GM12878 (cell line): ENCODE measurements at regions not wholly inside any gene's neighbourhood (a gene's known extent, or its start where the extent isn't known, plus 50 kb on each side); places are given as distances from the start of the nearest gene placed in this dataset.

Source experiments
- ATAC-seq: fragments of 200-7000 bp; cut with Tn5 transposase; 3 replicates; pipeline ENCODE4 v1.9.1; 2020; ENCODE audit warnings: mild to moderate bottlenecking, moderate library complexity
- BruUV-seq: library from RNA; stranded (reverse); fragments of 400-500 nt; replicated peaks from 2 replicates; lab custom pipeline; 2021; lab: Mats Ljungman, UMichigan
- CTCF ChIA-PET: fragments of 300-600 bp; sonication (Branson Sonifier 250); formaldehyde crosslinking; extraction: SDS; loops from one replicate; lab custom pipeline; 2021; ENCODE audit warnings: inconsistent platforms; lab: Yijun Ruan, JAX
- POLR2A ChIA-PET: fragments of 350-600 bp; formaldehyde crosslinking; extraction: SDS; loops from one replicate; lab custom pipeline; 2021; ENCODE audit warnings: inconsistent platforms; lab: Charles Lee
- RAD21 ChIA-PET: fragments of 300-600 bp; sonication (Branson Sonifier 250); formaldehyde crosslinking; loops from one replicate; lab custom pipeline; 2023; ENCODE audit warnings: antibody characterized with exemption; ENCODE audit not compliant: unreplicated experiment; lab: Charles Lee
- SMC1A ChIA-PET: fragments of 300-600 bp; sonication (Branson Sonifier 250); formaldehyde crosslinking; loops from one replicate; lab custom pipeline; 2023; ENCODE audit not compliant: unreplicated experiment, uncharacterized antibody; lab: Charles Lee
- DNase-seq: peaks from one replicate; pipeline ENCODE4 v3.0.0-alpha.2; 2011; ENCODE audit warnings: low read depth, low spot score
- FAIRE-seq: peaks from 3 replicates; lab custom pipeline; 2011; peaks lifted over from hg19 to GRCh38; lab: Jason Lieb, UNC
- H2AFZ ChIP-seq: 2 replicates; pipeline ENCODE4 v1.6.0; 2011; ENCODE audit warnings: low read depth, low read length, control low read depth; ENCODE audit not compliant: control insufficient read depth
- H3K27ac ChIP-seq: 2 replicates; pipeline ENCODE4 v1.5.1; 2011; ENCODE audit warnings: control low read depth; ENCODE audit not compliant: control insufficient read depth, insufficient read depth
- H3K27me3 ChIP-seq, 2 experiments: replicated peaks in 1 of 2; 2 replicates each; pipeline versions ENCODE4 v1.6.0 to v1.6.1; 2011; ENCODE audit warnings: low read length in 1 of 2; ENCODE audit not compliant: control insufficient read depth in 2 of 2, insufficient read depth in 2 of 2
- H3K36me3 ChIP-seq, 2 experiments: 2 replicates each; pipeline ENCODE4 v1.5.1; 2011; ENCODE audit warnings: low read length in 1 of 2; ENCODE audit not compliant: control insufficient read depth in 2 of 2, insufficient read depth in 2 of 2
- H3K4me1 ChIP-seq: 2 replicates; pipeline ENCODE4 v1.6.1; 2011; ENCODE audit warnings: mild to moderate bottlenecking, low read length, moderate library complexity, mixed read lengths; ENCODE audit not compliant: control insufficient read depth, insufficient read depth
- H3K4me2 ChIP-seq: 2 replicates; pipeline ENCODE4 v1.6.0; 2011; ENCODE audit warnings: control low read depth; ENCODE audit not compliant: control insufficient read depth, insufficient read depth
- H3K4me3 ChIP-seq: fragments of 200-600 bp; sonication (generic); 2 replicates; pipeline ENCODE4 v1.5.1; 2016
- H3K79me2 ChIP-seq: 2 replicates; pipeline ENCODE4 v1.6.0; 2011; ENCODE audit warnings: low read length; ENCODE audit not compliant: control insufficient read depth, insufficient read depth
- H3K9ac ChIP-seq: 2 replicates; pipeline ENCODE4 v1.8.0; 2011; ENCODE audit warnings: low read length, control low read depth, mixed read lengths; ENCODE audit not compliant: control insufficient read depth, insufficient read depth
- H3K9me3 ChIP-seq: replicated peaks from 3 replicates; pipeline ENCODE4 v1.5.1; 2011; ENCODE audit warnings: mild to moderate bottlenecking, low read length; ENCODE audit not compliant: control insufficient read depth, insufficient read depth
- H4K20me1 ChIP-seq: 2 replicates; pipeline ENCODE4 v1.6.0; 2011; ENCODE audit not compliant: control insufficient read depth, insufficient read depth
- CHD1 ChIP-seq: IDR thresholded peaks from 2 replicates; pipeline ENCODE4 v1.6.1; 2012; ENCODE audit warnings: low read depth, low read length, improper control_type of control experiment
- CREB1 ChIP-seq: IDR thresholded peaks from 2 replicates; pipeline ENCODE4 v1.6.1; 2012; ENCODE audit warnings: low read depth, mild to moderate bottlenecking, inconsistent platforms
- EGR1 ChIP-seq, 2 experiments: IDR thresholded peaks; 1 replicate in 1 of 2; 2 replicates in 1 of 2; pipeline ENCODE4 v1.6.1; 2011 to 2012; ENCODE audit warnings: low read depth in 2 of 2, low read length in 2 of 2, borderline replicate concordance in 1 of 2, mild to moderate bottlenecking in 1 of 2, moderate library complexity in 1 of 2
- ESRRA ChIP-seq: IDR thresholded peaks from 2 replicates; pipeline ENCODE4 v1.6.1; 2012; ENCODE audit warnings: mild to moderate bottlenecking, low read length, improper control_type of control experiment
- FOXM1 ChIP-seq: IDR thresholded peaks from 2 replicates; pipeline ENCODE4 v1.6.1; 2012; ENCODE audit warnings: low read depth, mild to moderate bottlenecking, inconsistent platforms, low read length, moderate library complexity
- IRF5 ChIP-seq: fragments of 450-650 bp; IDR thresholded peaks from 2 replicates; pipeline ENCODE4 v1.6.1; 2017; ENCODE audit warnings: borderline replicate concordance
- MTA2 ChIP-seq: fragments of 450-650 bp; IDR thresholded peaks from 2 replicates; pipeline ENCODE4 v1.6.1; 2016; ENCODE audit warnings: low read depth, mild to moderate bottlenecking, moderate library complexity
- MXI1 ChIP-seq: fragments of 150-350 bp; IDR thresholded peaks from 2 replicates; pipeline ENCODE4 v1.6.1; 2011; ENCODE audit warnings: low read depth, mild to moderate bottlenecking, inconsistent platforms, low read length, improper control_type of control experiment
- NFYA ChIP-seq: IDR thresholded peaks from 2 replicates; pipeline ENCODE4 v1.6.1; 2011; ENCODE audit warnings: low read depth, mild to moderate bottlenecking, low read length, improper control_type of control experiment, borderline replicate concordance
- NR2F1 ChIP-seq: fragments of 450-650 bp; conservative IDR thresholded peaks from 2 replicates; pipeline ENCODE4 v1.6.1; 2017; ENCODE audit warnings: mild to moderate bottlenecking
- RUNX3 ChIP-seq: IDR thresholded peaks from 2 replicates; pipeline ENCODE4 v1.6.1; 2012; ENCODE audit warnings: low read length, inconsistent platforms
- SMAD1 ChIP-seq: fragments of 450-650 bp; IDR thresholded peaks from 2 replicates; pipeline ENCODE4 v1.6.1; 2018; ENCODE audit warnings: mild to moderate bottlenecking, low read depth; ENCODE audit not compliant: partially characterized antibody
- SP1 ChIP-seq: IDR thresholded peaks from one replicate; pipeline ENCODE4 v1.6.1; 2011; ENCODE audit warnings: low read depth, low read length
- SREBF2 ChIP-seq: IDR thresholded peaks from 2 replicates; pipeline ENCODE4 v1.6.1; 2012; ENCODE audit warnings: mild to moderate bottlenecking, low read length
- WGBS: methylation state at CpG from one replicate; pipeline ENCODE4 v1.1.6; 2016; ENCODE audit warnings: low lambda C conversion rate; ENCODE audit not compliant: insufficient replicate concordance, insufficient coverage; ENCODE audit errors: missing lambda C conversion rate; 5-methylcytosine and 5-hydroxymethylcytosine counted together
- in situ Hi-C: fragments of 300-500 bp; cut with MboI; formaldehyde crosslinking; loops from 9 replicates; pipeline ENCODE4 v1.14.3; 2018; ENCODE audit warnings: mixed read lengths
- intact Hi-C: fragments of 100-400 bp; cut with micrococcal nuclease; formaldehyde crosslinking; loops from one replicate; pipeline ENCODE4 v1.14.2; 2022; ENCODE audit not compliant: unreplicated experiment
- TF ChIP-seq, protein P1 (sequence below): IDR thresholded peaks from 2 replicates; pipeline ENCODE4 v1.6.1; 2012; ENCODE audit warnings: low read length, inconsistent platforms
- TF ChIP-seq, protein P2 (sequence below): fragments of 450-650 bp; IDR thresholded peaks from 2 replicates; pipeline ENCODE4 v1.6.1; 2017; ENCODE audit warnings: mild to moderate bottlenecking

GRCh38 chr2:108165729-108166128 is 74.0 kb upstream of the SULT1C3 start:
- H2AFZ ChIP-seq: no peak overlapping the region
- ChIA-PET SMC1A (no interaction called here), RAD21 (no interaction called here), POLR2A (no interaction called here), CTCF (no interaction called here)
- in situ Hi-C loops: no loop called here
- no peak for ATAC-seq
- DNase-seq: no peak
- TF ChIP-seq ESRRA (no peak), RUNX3 (no peak), SP1 (no peak)
- H3K4me1 ChIP-seq: no peaks in the 10 kb centered on the region
- WGBS: 2% methylated on average over 4 of the region's 4 CpGs
- no peak for FAIRE-seq
- no peaks in the 10 kb centered on the region for H3K79me2 ChIP-seq
- no peak overlapping the region for H3K9ac ChIP-seq
- no peak overlapping the region for H3K4me2 ChIP-seq
- intact Hi-C loops: no loop called here
- H3K9me3 ChIP-seq: no peaks in the 10 kb centered on the region
- no peak overlapping the region for H3K27ac ChIP-seq
- H4K20me1 ChIP-seq: no peaks in the 10 kb centered on the region
- H3K27me3 ChIP-seq: no peaks in the 10 kb centered on the region; a peak in 1 of 4 replicates
- H3K4me3 ChIP-seq: no peak overlapping the region
- no peaks in the 10 kb centered on the region for H3K36me3 ChIP-seq
- no TSS peak for BruUV-seq

DNA sequence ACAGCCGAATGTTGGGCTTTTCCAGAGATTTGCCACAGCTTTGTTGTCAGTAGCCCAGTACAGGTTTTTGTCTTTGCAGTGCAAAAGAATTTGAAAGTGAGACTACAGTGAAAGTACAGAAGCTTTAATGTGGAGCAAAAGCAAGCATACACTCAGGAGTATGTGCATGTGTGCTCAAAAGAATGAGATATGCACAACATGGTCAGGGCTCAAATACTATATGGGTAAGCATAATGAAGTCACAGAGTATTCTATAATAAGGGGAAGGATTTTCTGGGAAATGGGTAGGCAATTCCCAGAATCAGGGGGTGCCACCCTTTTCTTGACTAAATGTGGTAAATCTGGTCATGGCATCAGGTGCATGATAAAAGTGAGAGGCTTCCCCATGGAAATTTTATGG is 72.1 kb upstream of the SULT1C3 start:
- in situ Hi-C loops: no loop called here
- H3K4me1 ChIP-seq: no peaks in the 10 kb centered on the region
- H3K4me2 ChIP-seq: no peak overlapping the region
- H3K79me2 ChIP-seq: no peaks in the 10 kb centered on the region
- FAIRE-seq (no peak), ATAC-seq (no peak), DNase-seq (no peak)
- SMC1A ChIA-PET: no interaction called here
- no TSS peak for BruUV-seq
- POLR2A ChIA-PET: interaction anchor here (0.5 kb wide), 1 partner anchor 1292 kb away, joined by 3 read pairs; no protein-coding TSS in a partner anchor
- intact Hi-C loops: no loop called here
- H3K27ac ChIP-seq: no peak overlapping the region
- no peak overlapping the region for H2AFZ ChIP-seq
- H3K9ac ChIP-seq: no peak overlapping the region
- CTCF ChIA-PET: no interaction called here
- WGBS: 0% methylated on average over 1 of the region's 1 CpG
- H3K27me3 ChIP-seq: no peaks in the 10 kb centered on the region; a peak in 1 of 4 replicates
- H3K4me3 ChIP-seq: no peak overlapping the region
- RAD21 ChIA-PET: no interaction called here
- no peaks in the 10 kb centered on the region for H3K9me3 ChIP-seq
- no peaks in the 10 kb centered on the region for H3K36me3 ChIP-seq
- no peaks in the 10 kb centered on the region for H4K20me1 ChIP-seq
- TF ChIP-seq MTA2 (no peak), NFYA (no peak), SMAD1 (no peak), CHD1 (no peak), CREB1 (no peak), MXI1 (no peak), FOXM1 (no peak), NR2F1 (no peak), IRF5 (no peak), SREBF2 (no peak), EGR1 (IDR thresholded peaks at IDR 0.05; ENCODE audit: borderline replicate concordance in 1 of 2, low read depth in 2 of 2, low read length in 2 of 2) (no peak)
- TF ChIP-seq, protein P1, sequence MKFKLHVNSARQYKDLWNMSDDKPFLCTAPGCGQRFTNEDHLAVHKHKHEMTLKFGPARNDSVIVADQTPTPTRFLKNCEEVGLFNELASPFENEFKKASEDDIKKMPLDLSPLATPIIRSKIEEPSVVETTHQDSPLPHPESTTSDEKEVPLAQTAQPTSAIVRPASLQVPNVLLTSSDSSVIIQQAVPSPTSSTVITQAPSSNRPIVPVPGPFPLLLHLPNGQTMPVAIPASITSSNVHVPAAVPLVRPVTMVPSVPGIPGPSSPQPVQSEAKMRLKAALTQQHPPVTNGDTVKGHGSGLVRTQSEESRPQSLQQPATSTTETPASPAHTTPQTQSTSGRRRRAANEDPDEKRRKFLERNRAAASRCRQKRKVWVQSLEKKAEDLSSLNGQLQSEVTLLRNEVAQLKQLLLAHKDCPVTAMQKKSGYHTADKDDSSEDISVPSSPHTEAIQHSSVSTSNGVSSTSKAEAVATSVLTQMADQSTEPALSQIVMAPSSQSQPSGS: no peak
- TF ChIP-seq, protein P2, sequence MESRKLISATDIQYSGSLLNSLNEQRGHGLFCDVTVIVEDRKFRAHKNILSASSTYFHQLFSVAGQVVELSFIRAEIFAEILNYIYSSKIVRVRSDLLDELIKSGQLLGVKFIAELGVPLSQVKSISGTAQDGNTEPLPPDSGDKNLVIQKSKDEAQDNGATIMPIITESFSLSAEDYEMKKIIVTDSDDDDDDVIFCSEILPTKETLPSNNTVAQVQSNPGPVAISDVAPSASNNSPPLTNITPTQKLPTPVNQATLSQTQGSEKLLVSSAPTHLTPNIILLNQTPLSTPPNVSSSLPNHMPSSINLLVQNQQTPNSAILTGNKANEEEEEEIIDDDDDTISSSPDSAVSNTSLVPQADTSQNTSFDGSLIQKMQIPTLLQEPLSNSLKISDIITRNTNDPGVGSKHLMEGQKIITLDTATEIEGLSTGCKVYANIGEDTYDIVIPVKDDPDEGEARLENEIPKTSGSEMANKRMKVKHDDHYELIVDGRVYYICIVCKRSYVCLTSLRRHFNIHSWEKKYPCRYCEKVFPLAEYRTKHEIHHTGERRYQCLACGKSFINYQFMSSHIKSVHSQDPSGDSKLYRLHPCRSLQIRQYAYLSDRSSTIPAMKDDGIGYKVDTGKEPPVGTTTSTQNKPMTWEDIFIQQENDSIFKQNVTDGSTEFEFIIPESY: no peak
